GM18517 (cell line): ENCODE measurements at regions not wholly inside any gene's neighbourhood (a gene's known extent, or its start where the extent isn't known, plus 50 kb on each side); places are given as distances from the start of the nearest gene placed in this dataset.

Source experiments
- ATAC-seq: cut with Tn5 transposase; IDR thresholded peaks from one replicate; pipeline ENCODE4 v1.9.1; 2021; ENCODE audit warnings: mild to moderate bottlenecking, moderate library complexity; ENCODE audit not compliant: unreplicated experiment

- ATAC-seq = no peak
These were observed 276.3 kb downstream of the EIPR1 start for GRCh38 chr2:3101016-3101942.

- ATAC-seq = no peak
These were observed 277.2 kb downstream of the EIPR1 start for GRCh38 chr2:3100386-3100785.

GRCh38 chr2:3099860-3100234 is 277.8 kb downstream of the EIPR1 start:
- ATAC-seq = no peak

- no peak for ATAC-seq
These were observed 278.3 kb downstream of the EIPR1 start for GRCh38 chr2:3099145-3099859.

GRCh38 chr2:3098231-3098630 is 279.4 kb downstream of the EIPR1 start:
- no peak for ATAC-seq

GRCh38 chr2:3097804-3098203 is 279.8 kb downstream of the EIPR1 start:
- ATAC-seq = no peak

- no peak for ATAC-seq
These were observed 282.3 kb downstream of the EIPR1 start for GRCh38 chr2:3094999-3095958.

- no peak for ATAC-seq
These were observed 283.3 kb downstream of the EIPR1 start for GRCh38 chr2:3094318-3094717.

- ATAC-seq = no peak
These were observed 285.9 kb downstream of the EIPR1 start for GRCh38 chr2:3091696-3092095.

GRCh38 chr2:3082705-3083104 is 294.9 kb downstream of the EIPR1 start:
- ATAC-seq = no peak

GRCh38 chr2:3079959-3080948 is 297.4 kb downstream of the EIPR1 start:
- no peak for ATAC-seq

GRCh38 chr2:3079466-3079865 is 298.2 kb downstream of the EIPR1 start:
- no peak for ATAC-seq

- no peak for ATAC-seq
These were observed 298.9 kb downstream of the EIPR1 start for GRCh38 chr2:3078684-3079083.

- ATAC-seq = no peak
These were observed 300.6 kb downstream of the EIPR1 start for GRCh38 chr2:3076848-3077642.

- ATAC-seq = no peak
These were observed 301.7 kb downstream of the EIPR1 start for GRCh38 chr2:3075991-3076340.

GRCh38 chr2:3075316-3075990 is 302.2 kb downstream of the EIPR1 start:
- ATAC-seq = no peak

GRCh38 chr2:3073704-3074103 is 303.9 kb downstream of the EIPR1 start:
- no peak for ATAC-seq

- no peak for ATAC-seq
These were observed 304.5 kb downstream of the EIPR1 start for GRCh38 chr2:3073041-3073595.
